ENCODE measurements at regions not wholly inside any gene's neighbourhood (a gene's known extent, or its start where the extent isn't known, plus 50 kb on each side); places are given as distances from the start of the nearest gene placed in this dataset.

DNA sequence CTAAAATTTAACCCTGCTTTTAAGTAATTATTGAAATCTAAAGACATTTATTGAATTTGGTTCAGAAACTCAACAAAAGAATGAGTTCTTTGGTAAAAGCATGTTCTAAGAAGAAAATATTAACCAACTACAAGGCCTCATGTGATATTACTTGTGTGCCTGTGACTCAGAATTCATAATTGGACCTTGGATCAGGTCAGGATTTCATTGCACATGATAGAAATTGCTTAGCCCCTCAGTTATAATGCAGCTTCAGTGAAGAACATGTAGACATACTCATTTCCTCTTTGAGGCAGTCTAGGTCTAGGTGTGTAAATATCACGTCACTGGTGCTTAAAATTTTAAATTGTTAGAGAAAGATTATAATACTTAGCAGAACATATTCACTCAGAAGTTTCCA lies 410.0 kb upstream of the SOX9 start:
- no peak for DNase-seq
- TF ChIP-seq, protein P1, sequence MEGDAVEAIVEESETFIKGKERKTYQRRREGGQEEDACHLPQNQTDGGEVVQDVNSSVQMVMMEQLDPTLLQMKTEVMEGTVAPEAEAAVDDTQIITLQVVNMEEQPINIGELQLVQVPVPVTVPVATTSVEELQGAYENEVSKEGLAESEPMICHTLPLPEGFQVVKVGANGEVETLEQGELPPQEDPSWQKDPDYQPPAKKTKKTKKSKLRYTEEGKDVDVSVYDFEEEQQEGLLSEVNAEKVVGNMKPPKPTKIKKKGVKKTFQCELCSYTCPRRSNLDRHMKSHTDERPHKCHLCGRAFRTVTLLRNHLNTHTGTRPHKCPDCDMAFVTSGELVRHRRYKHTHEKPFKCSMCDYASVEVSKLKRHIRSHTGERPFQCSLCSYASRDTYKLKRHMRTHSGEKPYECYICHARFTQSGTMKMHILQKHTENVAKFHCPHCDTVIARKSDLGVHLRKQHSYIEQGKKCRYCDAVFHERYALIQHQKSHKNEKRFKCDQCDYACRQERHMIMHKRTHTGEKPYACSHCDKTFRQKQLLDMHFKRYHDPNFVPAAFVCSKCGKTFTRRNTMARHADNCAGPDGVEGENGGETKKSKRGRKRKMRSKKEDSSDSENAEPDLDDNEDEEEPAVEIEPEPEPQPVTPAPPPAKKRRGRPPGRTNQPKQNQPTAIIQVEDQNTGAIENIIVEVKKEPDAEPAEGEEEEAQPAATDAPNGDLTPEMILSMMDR (IDR thresholded peaks at IDR 0.05) = no peak
- 32 to 50% (median 40%) methylated on average over 1 of the region's 1 CpG for WGBS, 3 donors
- no peaks in the 10 kb centered on the region for H3K4me1 ChIP-seq (ENCODE audit: insufficient read depth)
- intact Hi-C loops (cut with DNase I) = no loop called here
- no peak overlapping the region for H3K27ac ChIP-seq
- no peaks in the 10 kb centered on the region for H3K9me3 ChIP-seq
- H3K4me3 ChIP-seq = no peak overlapping the region
- no peaks in the 10 kb centered on the region for H3K27me3 ChIP-seq
- H3K36me3 ChIP-seq = no peaks in the 10 kb centered on the region

DNA sequence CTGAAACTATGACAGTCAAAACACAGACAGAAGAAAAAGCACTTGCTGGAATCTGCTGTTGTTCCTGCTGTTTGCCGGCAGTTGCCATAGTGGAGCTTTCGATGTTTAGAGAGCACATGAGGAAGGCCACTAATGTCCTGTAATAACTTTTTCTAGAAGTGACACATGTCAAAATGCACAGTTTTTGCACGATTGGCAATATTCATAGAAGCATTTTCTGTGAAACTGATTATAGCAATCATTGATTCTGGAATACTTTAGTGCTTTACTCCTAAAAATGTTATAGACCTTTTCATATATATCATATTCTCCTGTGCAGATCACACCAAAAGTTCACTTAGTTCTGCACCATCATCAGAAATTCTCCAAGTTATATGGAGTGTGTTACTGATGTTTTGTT lies 407.0 kb upstream of the SOX9 start:
- intact Hi-C loops (cut with DNase I) = no loop called here
- no peak for TF ChIP-seq EP300 (IDR thresholded peaks at IDR 0.05)
- Histone ChIP-seq H3K36me3 (no peaks in the 10 kb centered on the region), H3K9me3 (no peaks in the 10 kb centered on the region), H3K27ac (no peak overlapping the region), H3K4me1 (ENCODE audit: insufficient read depth) (no peaks in the 10 kb centered on the region), H3K4me3 (no peak overlapping the region), H3K27me3 (no peaks in the 10 kb centered on the region)
- DNase-seq = no peak
- 78 to 86% (median 78%) methylated on average over 3 of the region's 3 CpGs for WGBS, 3 donors

DNA sequence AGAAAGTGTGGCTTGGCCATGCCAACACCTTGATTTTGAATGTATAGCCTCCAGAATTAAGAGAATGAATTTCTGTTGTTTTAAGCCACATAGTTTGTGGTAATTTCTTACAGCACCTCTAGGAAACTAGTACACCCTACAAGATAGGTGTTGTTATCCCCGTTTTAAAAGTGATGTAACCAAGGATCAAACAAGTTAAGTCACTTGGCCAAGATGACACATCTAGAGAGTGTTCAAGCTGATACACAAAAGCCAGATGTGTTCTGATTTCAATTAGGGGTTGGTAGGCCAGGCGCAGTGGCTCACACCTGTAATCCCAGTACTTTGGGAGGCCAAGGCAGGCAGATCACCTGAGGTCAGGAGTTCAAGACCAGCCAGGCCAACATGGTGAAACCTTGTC lies 396.5 kb upstream of the SOX9 start:
- Histone ChIP-seq H3K36me3 (no peaks in the 10 kb centered on the region), H3K9me3 (no peaks in the 10 kb centered on the region), H3K27ac (no peak overlapping the region), H3K27me3 (no peaks in the 10 kb centered on the region), H3K4me1 (ENCODE audit: insufficient read depth) (no peaks in the 10 kb centered on the region), H3K4me3 (no peak overlapping the region)
- intact Hi-C loops (cut with DNase I) = loop anchor here in 1 of 4 donors (5.0 kb wide), 1 partner anchor 583 kb away; no protein-coding TSS in a partner anchor
- TF ChIP-seq, protein P1 (IDR thresholded peaks at IDR 0.05) = no peak
- TF ChIP-seq EP300 (IDR thresholded peaks at IDR 0.05) (no peak), POLR2A (IDR thresholded peaks at IDR 0.05) (no peak)
- no peak for DNase-seq
- WGBS, 3 donors = 82 to 91% (median 88%) methylated on average over 2 of the region's 2 CpGs

DNA sequence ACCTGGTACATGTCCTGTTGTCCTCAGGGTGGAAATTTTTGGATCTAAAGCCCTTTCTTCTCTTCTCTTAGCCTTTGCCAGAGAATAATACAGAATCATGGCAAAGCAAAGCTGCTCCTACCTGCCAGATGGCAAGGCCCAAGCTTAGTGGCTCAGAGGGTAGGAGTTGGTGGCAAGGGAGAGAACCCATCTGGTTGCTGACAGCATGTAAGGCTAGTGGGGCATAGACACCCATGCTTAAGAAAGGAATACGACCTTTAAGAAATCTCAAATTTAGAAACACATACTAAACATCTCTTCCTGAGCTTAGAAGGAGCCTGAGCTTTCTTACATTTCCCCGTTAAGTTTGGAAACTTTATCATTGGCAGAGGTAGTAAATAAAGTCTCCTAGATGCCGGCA lies 395.0 kb upstream of the SOX9 start:
- 32 to 39% (median 36%) methylated on average over 3 of the region's 3 CpGs for WGBS, 3 donors
- Histone ChIP-seq H3K27me3 (no peaks in the 10 kb centered on the region), H3K4me1 (ENCODE audit: insufficient read depth) (no peaks in the 10 kb centered on the region), H3K9me3 (no peaks in the 10 kb centered on the region), H3K36me3 (no peaks in the 10 kb centered on the region), H3K27ac (no peak overlapping the region), H3K4me3 (no peak overlapping the region)
- no peak for TF ChIP-seq POLR2A (IDR thresholded peaks at IDR 0.05)
- TF ChIP-seq EP300 (IDR thresholded peaks at IDR 0.05) = no peak
- TF ChIP-seq, protein P1 (IDR thresholded peaks at IDR 0.05) = no peak
- intact Hi-C loops (cut with DNase I) = loop anchor here in 1 of 4 donors (5.0 kb wide), 1 partner anchor 416 kb away; no protein-coding TSS in a partner anchor
- no peak for DNase-seq

DNA sequence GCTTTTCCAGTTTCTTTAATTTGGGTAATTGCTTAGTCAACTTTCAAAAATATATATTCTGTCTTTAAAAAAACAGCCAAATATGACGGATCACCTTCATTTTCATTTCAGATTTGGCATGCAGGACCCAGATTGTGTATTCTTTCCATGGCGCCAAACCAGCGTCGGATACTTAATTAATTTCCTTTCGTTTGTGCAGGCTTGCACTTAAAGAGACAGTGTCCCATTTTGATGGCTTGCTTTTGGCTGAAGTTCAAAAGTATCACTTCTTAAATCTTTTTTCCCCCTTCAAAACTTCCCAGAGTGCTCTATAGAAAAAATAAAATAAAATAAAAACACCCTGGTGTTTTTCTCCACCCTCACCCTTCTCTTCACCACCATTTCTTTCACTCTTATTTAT lies 394.5 kb upstream of the SOX9 start:
- WGBS, 3 donors = 9 to 13% (median 12%) methylated on average over 5 of the region's 5 CpGs
- DNase-seq = no peak
- no peaks in the 10 kb centered on the region for H3K9me3 ChIP-seq
- TF ChIP-seq POLR2A (IDR thresholded peaks at IDR 0.05) (no peak), EP300 (IDR thresholded peaks at IDR 0.05) (no peak)
- TF ChIP-seq, protein P1 (IDR thresholded peaks at IDR 0.05) = no peak
- H3K4me3 ChIP-seq = no peak overlapping the region
- no peaks in the 10 kb centered on the region for H3K4me1 ChIP-seq (ENCODE audit: insufficient read depth)
- H3K27me3 ChIP-seq = no peaks in the 10 kb centered on the region
- no peaks in the 10 kb centered on the region for H3K36me3 ChIP-seq
- intact Hi-C loops (cut with DNase I) = loop anchor here in 1 of 4 donors (5.0 kb wide), 1 partner anchor 416 kb away; no protein-coding TSS in a partner anchor
- no peak overlapping the region for H3K27ac ChIP-seq

Data from ovary (tissue), 7 donors.